GM10266 (cell line): ENCODE measurements at regions not wholly inside any gene's neighbourhood (a gene's known extent, or its start where the extent isn't known, plus 50 kb on each side); places are given as distances from the start of the nearest gene placed in this dataset.
"Not testable (repeated sequence)": the region's sequence is repeated elsewhere in the genome, so short reads cannot be mapped to it uniquely, and the experiment has no call there.

Experiments used
- DNase-seq: peaks from one replicate; pipeline ENCODE4 v3.0.0; 2012; ENCODE audit errors: extremely low spot score
- TF ChIP-seq, protein P1 (sequence below): IDR thresholded peaks from 2 replicates; pipeline ENCODE4 v1.5.1; 2012; ENCODE audit warnings: mild to moderate bottlenecking, low read depth; ENCODE audit not compliant: control insufficient read depth, insufficient read depth; ENCODE audit errors: missing control alignments

DNA sequence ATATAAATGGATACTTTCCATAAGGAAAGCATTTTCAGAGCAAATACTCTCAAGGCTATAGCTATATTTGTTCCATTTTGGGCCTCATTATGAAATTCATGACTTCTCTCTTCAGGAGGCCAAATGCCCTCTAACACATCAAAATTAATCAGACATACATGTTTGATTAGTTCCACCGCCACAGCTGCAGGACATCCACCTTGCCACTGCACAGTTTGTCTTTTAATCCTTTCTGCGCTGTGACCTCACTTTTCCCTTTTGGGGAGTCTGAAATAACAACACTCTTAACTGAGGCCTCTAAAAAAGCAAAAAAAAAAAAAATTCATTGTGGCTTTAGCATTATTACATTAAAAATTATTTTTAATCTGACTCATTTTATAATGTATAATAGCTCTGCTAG is 279.1 kb upstream of the CDH12 start:
- DNase-seq: no peak
- TF ChIP-seq, protein P1, sequence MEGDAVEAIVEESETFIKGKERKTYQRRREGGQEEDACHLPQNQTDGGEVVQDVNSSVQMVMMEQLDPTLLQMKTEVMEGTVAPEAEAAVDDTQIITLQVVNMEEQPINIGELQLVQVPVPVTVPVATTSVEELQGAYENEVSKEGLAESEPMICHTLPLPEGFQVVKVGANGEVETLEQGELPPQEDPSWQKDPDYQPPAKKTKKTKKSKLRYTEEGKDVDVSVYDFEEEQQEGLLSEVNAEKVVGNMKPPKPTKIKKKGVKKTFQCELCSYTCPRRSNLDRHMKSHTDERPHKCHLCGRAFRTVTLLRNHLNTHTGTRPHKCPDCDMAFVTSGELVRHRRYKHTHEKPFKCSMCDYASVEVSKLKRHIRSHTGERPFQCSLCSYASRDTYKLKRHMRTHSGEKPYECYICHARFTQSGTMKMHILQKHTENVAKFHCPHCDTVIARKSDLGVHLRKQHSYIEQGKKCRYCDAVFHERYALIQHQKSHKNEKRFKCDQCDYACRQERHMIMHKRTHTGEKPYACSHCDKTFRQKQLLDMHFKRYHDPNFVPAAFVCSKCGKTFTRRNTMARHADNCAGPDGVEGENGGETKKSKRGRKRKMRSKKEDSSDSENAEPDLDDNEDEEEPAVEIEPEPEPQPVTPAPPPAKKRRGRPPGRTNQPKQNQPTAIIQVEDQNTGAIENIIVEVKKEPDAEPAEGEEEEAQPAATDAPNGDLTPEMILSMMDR: no peak

DNA sequence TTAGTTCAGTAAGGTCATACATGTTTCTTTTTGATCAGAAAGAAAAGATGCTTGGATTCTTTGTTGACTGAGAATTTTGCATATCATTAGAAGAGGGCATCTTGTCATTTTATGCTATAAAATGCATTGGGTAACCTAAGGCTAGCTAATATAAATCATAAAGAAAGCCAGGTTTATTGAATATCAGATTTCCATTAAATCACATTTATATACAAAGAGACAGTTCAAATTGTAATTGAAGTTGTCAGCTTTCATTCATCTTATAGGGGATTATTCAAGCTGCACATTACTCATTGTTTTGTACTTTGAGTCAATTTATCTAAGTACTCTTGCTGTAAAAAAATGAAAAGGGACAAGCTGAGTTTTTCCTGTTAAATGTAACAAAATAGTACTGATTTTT is 259.1 kb upstream of the CDH12 start:
- TF ChIP-seq, protein P1: no peak
- DNase-seq: no peak

GRCh38 chr5:23105021-23105420 is 251.9 kb upstream of the CDH12 start:
- TF ChIP-seq, protein P1: no peak
- DNase-seq: no peak

DNA sequence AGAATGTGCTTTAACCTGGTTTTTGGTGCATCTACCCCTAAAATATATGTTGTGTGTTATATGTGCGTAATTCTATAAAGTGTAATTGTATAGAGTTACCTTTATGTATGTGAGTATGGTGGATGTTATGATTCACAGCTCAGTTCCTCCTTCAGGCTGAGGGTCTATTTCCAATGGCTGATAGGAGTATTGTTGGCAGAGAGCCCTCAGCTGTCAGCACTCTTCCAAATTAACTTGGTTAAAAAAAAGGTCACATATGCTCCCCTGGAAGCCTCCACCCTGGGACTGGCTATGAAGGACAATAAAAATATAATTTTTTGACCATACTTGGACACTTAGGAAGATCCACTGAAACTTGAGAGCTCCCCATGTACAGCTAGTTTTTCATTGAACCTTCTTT is 250.4 kb upstream of the CDH12 start:
- TF ChIP-seq, protein P1: no peak
- DNase-seq: no peak

- not testable (repeated sequence) for DNase-seq
Observed at GRCh38 chr5:23095418-23095817, 242.3 kb upstream of the CDH12 start.

GRCh38 chr5:23089286-23089685 is 236.1 kb upstream of the CDH12 start:
- DNase-seq: no peak
- TF ChIP-seq, protein P1: no peak

DNA sequence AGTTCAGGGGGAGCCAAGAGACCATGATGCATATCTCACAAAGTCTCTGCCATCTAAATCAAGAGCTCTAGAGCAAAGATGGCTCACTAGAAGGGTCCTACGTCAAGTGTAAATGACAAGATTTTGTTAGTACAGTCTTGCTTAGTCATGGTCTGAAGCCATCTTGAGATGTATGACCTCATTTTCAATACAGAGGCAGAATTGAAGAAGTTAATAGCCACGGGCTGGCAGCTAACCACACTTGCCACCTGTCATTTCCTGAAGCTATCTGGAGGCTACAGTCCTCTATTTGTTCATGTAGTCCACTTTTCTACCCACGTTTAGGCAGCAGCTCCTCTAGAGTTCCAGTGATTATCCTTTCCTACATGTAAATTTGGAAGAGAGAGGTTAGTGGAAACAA is 231.7 kb upstream of the CDH12 start:
- TF ChIP-seq, protein P1: no peak
- no peak for DNase-seq

DNA sequence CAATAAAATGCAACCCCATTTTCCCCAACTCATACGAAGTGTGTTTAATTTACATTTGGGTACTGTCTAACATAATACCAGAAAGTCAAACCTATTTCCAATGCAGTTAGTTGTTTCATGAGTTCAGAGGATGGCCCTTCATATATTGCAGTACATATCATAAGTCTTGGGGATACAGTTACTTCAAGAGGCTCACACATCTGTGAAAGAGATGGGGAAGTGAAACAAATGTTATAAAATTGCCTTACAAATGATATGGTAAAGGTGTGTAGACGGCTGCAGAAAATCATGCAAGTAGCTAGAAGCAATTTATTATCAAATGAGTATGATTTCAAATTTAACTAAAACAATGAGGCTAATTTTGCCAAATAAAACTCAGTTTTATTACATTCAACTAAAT is 219.0 kb upstream of the CDH12 start:
- no peak for DNase-seq
- TF ChIP-seq, protein P1: no peak
